ENCODE measurements at regions not wholly inside any gene's neighbourhood (a gene's known extent, or its start where the extent isn't known, plus 50 kb on each side); places are given as distances from the start of the nearest gene placed in this dataset.

DNA sequence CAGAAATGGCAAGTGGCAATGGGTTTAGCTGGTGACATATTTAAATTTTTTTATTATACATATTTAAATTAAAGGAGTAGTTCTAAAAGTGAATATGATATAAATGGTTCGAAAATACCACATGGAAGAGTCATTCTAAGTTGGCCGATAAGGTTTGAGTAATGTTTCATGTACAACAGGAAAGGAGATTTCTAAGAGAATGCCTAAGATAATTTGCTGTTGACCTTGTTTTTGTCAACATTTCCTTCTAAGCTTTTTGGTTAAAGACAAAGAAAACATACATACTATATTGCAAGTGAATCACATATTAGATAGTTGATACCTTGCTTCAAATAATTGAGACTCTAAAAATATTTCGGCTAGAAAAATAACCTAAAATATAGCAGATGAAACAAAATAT is 526.6 kb upstream of the SLIT2 start:
- TF ChIP-seq, protein P1, sequence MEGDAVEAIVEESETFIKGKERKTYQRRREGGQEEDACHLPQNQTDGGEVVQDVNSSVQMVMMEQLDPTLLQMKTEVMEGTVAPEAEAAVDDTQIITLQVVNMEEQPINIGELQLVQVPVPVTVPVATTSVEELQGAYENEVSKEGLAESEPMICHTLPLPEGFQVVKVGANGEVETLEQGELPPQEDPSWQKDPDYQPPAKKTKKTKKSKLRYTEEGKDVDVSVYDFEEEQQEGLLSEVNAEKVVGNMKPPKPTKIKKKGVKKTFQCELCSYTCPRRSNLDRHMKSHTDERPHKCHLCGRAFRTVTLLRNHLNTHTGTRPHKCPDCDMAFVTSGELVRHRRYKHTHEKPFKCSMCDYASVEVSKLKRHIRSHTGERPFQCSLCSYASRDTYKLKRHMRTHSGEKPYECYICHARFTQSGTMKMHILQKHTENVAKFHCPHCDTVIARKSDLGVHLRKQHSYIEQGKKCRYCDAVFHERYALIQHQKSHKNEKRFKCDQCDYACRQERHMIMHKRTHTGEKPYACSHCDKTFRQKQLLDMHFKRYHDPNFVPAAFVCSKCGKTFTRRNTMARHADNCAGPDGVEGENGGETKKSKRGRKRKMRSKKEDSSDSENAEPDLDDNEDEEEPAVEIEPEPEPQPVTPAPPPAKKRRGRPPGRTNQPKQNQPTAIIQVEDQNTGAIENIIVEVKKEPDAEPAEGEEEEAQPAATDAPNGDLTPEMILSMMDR (IDR thresholded peaks at IDR 0.05): no peak
- TF ChIP-seq POLR2A (IDR thresholded peaks at IDR 0.05) (no peak), POLR2AphosphoS5 (IDR thresholded peaks at IDR 0.05) (no peak)

All from sigmoid colon (tissue), 4 donors.